ENCODE measurements at regions not wholly inside any gene's neighbourhood (a gene's known extent, or its start where the extent isn't known, plus 50 kb on each side); places are given as distances from the start of the nearest gene placed in this dataset.
A peak's percentile ranks its signal among the peaks of the same experiment; 100 is the strongest.
"Not testable (repeated sequence)": the region's sequence is repeated elsewhere in the genome, so short reads cannot be mapped to it uniquely, and the experiment has no call there.

DNA sequence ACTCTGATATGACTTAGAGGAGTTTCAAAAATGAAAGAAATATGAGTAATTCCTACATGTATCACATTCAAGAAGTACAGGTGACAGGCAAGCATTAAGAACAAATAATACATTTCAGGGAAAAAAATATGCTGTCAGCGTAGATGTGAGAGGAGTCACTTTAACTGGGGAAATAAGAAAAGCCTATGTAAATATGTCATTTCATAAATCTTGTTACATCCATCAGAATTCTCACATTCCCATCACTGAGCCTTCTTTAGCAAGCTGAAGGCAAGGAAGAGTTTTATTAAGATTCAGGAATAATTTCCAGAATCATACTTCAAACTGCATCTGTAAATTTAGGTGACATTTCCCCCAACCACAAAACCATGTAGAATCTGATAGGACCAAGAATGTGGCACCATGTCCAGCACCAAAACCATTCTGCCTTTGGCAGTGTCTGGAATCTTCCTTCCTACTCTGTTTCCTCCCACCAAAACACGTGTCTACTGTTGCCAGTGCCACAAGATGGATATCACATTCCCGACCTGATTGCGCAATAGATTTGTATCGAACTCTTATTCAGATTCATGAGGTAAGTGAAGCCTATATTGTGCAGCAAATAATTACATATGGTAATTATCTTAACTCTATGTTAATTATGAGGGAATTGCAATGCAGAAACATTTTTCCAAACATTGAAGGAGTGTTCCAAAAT, 690.9 kb downstream of the ISL1 start:
- no peak for ATAC-seq (ENCODE audit: low read depth in 2 of 2)
- Mint-ChIP-seq H3K36me3 (no peaks in the 10 kb centered on the region), H3K4me1 (no peaks in the 10 kb centered on the region), H3K27ac (no peak overlapping the region), H3K27me3 (no peaks in the 10 kb centered on the region), H3K4me3 (no peak overlapping the region), H3K9me3 (peaks cover 0 to 17% (median 6%) of the 10 kb centered on the region in 7 donors)
- no peak for DNase-seq

DNA sequence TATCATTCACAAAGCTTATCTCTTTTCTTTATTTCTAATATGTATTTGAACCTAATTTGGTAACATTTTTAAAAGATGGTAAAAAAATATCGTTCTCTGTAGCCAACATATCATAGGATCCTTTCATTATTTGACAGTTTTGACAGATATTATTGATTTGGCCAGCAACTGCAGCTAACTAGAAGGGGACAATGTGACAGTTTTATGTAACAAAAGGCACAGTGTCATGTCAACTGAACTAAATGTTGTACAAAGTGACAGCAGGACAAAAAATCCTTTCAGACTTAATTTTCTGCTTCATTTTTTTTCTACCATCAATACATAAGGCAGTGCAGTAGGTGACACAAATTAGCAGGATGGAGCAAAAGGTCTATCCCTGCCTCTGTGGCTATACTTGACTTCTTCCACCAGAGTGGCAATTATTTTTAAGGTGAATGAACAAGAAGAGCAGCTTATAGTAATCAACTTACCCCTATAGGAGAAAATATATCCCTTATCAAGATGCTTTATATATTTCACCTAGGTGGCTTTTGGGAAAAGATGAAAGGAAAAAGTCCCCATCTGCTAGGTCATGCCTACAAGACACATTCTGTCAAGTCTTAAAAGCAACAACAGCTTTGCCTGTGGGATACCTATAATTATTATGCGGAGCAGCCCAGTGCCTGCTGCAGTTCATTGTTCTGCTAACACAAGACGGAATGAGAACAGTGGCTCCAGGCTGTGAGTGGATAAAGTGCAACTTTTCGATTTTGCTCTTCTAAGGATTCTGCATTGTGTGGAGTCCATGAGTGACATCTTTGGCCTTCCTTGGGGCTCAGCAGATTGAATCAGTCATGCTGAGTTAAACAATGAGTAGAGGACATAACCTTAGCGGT, 694.9 kb downstream of the ISL1 start:
- Mint-ChIP-seq H3K36me3 (no peaks in the 10 kb centered on the region), H3K4me1 (no peaks in the 10 kb centered on the region), H3K27me3 (no peaks in the 10 kb centered on the region), H3K4me3 (no peak overlapping the region), H3K9me3 (peaks cover 0 to 13% (median 3%) of the 10 kb centered on the region in 7 donors), H3K27ac (no peak overlapping the region)
- DNase-seq, result no peak
- ATAC-seq (ENCODE audit: low read depth in 2 of 2), result no peak

DNA sequence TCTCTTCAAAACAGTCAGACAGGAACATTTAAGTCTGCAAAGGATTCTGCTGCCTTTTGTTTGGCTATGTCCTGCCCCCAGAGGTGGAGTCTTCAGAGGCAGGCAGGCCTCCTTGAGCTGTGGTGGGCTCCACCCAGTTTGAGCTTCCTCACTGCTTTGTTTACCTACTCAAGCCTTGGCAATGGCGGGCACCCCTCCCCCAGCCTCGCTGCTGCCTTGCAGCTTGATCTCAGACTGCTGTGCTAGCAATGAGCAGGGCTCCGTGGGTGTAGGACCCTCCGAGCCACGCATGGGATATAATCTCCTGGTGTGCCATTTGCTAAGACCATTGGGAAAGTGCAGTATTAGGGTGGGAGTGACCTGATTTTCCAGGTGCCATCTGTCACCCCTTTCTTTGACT, 685.4 kb upstream of the ITGA1 start:
- H3K27me3 Mint-ChIP-seq; H3K27ac Mint-ChIP-seq; H3K36me3 Mint-ChIP-seq; H3K4me3 Mint-ChIP-seq; H3K4me1 Mint-ChIP-seq; ATAC-seq (ENCODE audit: low read depth in 2 of 2); DNase-seq: not testable (repeated sequence)
- peaks cover 7 to 19% (median 13%) of the 10 kb centered on the region in 7 donors for H3K9me3 Mint-ChIP-seq

DNA sequence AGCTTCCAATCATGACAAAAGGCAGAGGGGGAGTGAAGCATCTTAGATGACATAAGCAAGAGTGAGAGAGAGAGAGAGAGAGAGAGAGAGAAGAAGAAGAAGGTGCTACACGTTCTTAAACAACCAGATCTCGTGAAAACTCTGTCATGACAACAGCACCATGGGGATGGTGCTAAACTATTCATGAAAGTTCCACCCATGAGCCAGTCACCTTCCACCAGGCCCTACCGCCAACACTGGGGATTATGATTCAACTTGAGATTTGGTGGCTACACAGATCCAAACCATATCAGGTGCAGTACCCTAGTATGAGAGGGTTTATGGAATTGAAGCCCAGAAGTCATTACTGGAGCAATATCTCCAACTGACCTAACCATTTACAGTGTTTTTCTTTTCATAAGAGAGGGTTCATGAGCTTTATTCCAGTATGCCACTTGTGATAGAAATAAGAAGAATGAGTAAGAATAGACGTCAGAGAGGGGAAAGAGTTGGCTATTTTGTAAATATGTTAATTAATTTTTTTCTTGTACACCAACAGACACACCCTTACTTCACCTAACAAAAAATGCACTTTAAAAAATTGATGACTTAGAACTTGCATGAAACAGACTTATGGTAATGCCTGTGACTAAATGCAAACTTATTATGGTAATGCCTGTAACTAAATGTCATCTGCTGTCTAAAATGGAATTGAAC, 680.4 kb upstream of the ITGA1 start:
- Mint-ChIP-seq H3K9me3 (peaks cover 0 to 22% (median 3%) of the 10 kb centered on the region in 7 donors), H3K4me1 (no peaks in the 10 kb centered on the region), H3K4me3 (no peak overlapping the region), H3K27ac (peak overlapping the region in 1 of 6 donors; percentile 5), H3K36me3 (no peaks in the 10 kb centered on the region), H3K27me3 (no peaks in the 10 kb centered on the region)
- DNase-seq (no peak), ATAC-seq (ENCODE audit: low read depth in 2 of 2) (no peak)

DNA sequence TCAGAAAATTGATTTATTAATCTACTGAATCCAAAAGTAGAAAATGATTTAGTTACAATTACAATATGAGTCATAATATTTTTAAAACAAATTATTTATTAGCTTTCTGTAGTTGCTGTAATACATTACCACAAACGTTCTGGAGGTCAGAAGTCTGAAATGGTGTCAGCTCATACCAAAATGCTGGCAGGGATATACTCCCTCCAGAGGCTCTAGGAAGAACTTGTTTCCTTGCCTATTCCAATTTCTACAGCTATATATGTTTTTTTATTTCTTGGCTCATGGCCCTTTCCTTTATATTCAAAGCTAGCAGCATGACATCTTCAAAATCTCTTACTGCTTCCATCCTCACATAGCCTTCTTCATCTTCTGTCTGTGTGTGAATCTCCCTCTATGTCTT, 667.9 kb upstream of the ITGA1 start:
- DNase-seq (no peak), ATAC-seq (ENCODE audit: low read depth in 2 of 2) (no peak)
- no peak overlapping the region for H3K4me3 Mint-ChIP-seq
- no peaks in the 10 kb centered on the region for H3K27me3 Mint-ChIP-seq
- no peak overlapping the region for H3K27ac Mint-ChIP-seq
- no peaks in the 10 kb centered on the region for H3K4me1 Mint-ChIP-seq
- H3K36me3 Mint-ChIP-seq, result no peaks in the 10 kb centered on the region
- H3K9me3 Mint-ChIP-seq, result peaks cover 0 to 12% (median 4%) of the 10 kb centered on the region in 7 donors

DNA sequence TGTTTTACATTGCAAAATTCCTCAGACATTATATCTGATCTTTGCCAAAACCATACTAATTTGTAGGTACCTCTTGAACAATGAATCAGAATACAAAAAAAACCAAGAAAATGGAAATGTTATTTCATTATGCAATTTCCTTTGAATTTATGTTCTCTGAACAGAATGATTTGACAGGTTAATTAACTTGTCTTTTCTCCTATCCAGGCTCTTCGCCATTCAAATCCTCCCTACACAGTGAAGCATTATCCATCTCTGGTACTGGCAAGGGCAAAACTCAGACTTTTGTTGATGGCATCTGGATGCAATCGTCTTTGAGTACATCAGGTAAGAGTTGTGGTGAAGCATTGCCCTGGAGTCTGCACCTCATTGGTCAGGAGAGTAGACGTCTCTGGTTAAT, 655.7 kb upstream of the ITGA1 start:
- ATAC-seq (ENCODE audit: low read depth in 2 of 2), result no peak
- Mint-ChIP-seq H3K4me1 (no peaks in the 10 kb centered on the region), H3K27ac (no peak overlapping the region), H3K36me3 (no peaks in the 10 kb centered on the region), H3K27me3 (no peaks in the 10 kb centered on the region), H3K9me3 (peaks cover 0 to 9% (median 2%) of the 10 kb centered on the region in 7 donors), H3K4me3 (no peak overlapping the region)
- no peak for DNase-seq

DNA sequence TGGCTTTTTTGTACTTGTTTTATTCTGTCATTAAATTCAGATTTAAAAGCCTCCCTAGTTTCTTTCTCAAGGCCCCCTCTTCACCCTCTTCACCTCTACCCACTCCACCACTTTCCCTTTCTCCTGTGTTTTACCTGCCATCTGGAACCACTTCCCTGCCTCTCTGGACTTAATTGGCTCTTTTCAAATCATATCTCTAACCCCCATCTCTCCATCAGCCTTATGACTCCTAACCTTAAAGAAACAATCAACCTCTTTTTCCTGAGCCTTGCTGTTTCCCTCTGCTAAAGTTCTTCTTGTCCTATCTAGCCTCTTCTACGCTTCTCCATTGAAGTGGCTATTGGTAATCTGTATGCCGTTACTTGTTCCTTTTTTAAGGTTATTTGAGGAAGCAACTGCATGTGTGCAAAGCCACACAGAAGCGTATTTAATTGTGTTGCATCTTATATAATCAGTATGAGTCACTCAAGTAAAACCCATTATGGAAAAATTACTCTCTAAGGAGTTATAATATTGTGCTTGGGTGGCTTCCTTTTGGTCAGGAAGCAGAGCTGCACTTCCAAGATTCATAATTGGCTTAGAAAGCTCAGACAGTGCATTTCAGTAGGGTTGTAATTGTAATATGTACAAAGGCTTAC, 653.6 kb upstream of the ITGA1 start:
- Mint-ChIP-seq H3K36me3 (no peaks in the 10 kb centered on the region), H3K4me3 (peak overlapping the region in 1 of 8 donors; percentile 49), H3K4me1 (no peaks in the 10 kb centered on the region), H3K27ac (no peak overlapping the region), H3K9me3 (peaks cover 0 to 9% (median under 1%) of the 10 kb centered on the region in 7 donors), H3K27me3 (no peaks in the 10 kb centered on the region)
- ATAC-seq (ENCODE audit: low read depth in 2 of 2) (no peak), DNase-seq (no peak)

DNA sequence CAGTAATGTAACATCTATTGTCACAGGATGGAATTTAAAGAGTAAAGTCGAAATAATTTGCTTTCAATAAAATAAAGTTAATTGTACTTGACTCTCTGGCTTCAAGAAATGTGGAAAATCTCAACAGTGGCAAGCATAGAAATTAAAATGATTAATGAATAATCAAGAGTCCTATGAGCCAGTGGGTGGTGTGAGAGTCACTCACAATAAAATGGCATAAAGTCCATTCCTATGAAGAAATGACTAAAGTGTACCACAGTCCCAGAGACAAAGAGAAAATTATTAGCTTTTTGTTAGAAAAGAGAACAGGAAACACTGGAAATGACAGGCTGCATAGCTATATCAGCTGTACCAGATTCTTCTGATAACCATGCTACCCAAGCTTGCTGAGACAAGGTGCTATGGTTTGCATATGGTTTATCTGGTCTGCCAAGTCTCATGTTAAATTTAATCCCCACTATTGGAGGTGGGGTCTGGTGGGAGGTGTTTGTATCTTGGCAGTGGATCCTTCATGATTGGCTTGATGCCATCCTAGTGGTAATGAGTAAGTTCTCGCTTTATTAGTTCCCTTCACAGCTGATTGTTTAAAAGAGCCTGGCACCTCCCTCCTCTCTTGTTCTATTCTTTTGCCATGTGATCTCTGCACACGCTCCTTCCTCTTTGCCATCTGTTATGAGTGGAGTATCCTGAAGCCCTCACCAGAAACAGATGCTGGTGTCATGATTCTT, 647.7 kb upstream of the ITGA1 start:
- Mint-ChIP-seq H3K27me3 (no peaks in the 10 kb centered on the region), H3K4me3 (no peak overlapping the region), H3K4me1 (no peaks in the 10 kb centered on the region), H3K36me3 (no peaks in the 10 kb centered on the region), H3K9me3 (peaks cover 0 to 7% (median 0%) of the 10 kb centered on the region in 7 donors), H3K27ac (no peak overlapping the region)
- DNase-seq (no peak), ATAC-seq (ENCODE audit: low read depth in 2 of 2) (no peak)

DNA sequence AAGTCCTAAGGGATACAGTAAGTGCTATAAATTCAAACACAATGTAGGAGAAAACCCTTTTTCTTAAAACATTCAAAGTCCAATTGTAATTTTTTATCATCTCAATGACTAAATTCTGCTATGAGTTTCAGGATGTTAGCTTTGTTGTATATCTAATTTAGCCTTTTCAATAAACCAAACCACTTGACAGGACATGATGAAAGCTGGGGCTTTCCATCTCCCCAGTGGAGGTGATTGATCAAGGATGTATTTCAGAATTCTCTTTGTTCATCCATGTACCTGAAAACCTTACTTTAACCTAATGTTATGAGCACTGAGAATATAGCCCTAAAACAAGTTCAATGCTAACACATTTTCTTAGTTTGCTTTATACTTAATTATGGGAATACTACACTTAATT, 639.0 kb upstream of the ITGA1 start:
- Mint-ChIP-seq H3K27me3 (no peaks in the 10 kb centered on the region), H3K4me3 (no peak overlapping the region), H3K27ac (no peak overlapping the region), H3K36me3 (no peaks in the 10 kb centered on the region), H3K4me1 (no peaks in the 10 kb centered on the region), H3K9me3 (peaks cover 0 to 3% (median 0%) of the 10 kb centered on the region in 7 donors)
- DNase-seq (no peak), ATAC-seq (ENCODE audit: low read depth in 2 of 2) (no peak)

DNA sequence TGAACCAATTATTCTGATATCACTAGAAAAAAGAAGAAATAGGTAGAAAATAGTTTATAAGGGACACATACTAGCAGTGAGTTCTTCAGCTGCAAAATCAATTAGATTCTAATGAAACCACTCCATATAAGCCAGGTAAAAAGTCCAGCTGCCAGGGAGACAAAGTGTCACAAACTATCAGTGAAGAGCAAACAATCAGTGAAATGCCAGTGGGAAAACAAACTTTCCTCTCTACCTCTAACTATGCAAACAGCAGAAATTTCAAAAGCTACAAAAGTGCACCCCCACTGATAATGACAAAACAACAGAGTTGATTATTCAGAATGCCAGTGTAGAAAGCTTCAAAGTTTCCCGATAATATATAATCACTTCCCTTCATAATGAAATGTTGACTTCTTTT, 637.2 kb upstream of the ITGA1 start:
- H3K36me3 Mint-ChIP-seq, result no peaks in the 10 kb centered on the region
- H3K4me1 Mint-ChIP-seq, result no peaks in the 10 kb centered on the region
- DNase-seq (no peak), ATAC-seq (ENCODE audit: low read depth in 2 of 2) (no peak)
- H3K4me3 Mint-ChIP-seq, result no peak overlapping the region
- no peaks in the 10 kb centered on the region for H3K27me3 Mint-ChIP-seq
- H3K27ac Mint-ChIP-seq, result no peak overlapping the region
- H3K9me3 Mint-ChIP-seq, result peaks cover 0 to 6% (median 0%) of the 10 kb centered on the region in 7 donors

DNA sequence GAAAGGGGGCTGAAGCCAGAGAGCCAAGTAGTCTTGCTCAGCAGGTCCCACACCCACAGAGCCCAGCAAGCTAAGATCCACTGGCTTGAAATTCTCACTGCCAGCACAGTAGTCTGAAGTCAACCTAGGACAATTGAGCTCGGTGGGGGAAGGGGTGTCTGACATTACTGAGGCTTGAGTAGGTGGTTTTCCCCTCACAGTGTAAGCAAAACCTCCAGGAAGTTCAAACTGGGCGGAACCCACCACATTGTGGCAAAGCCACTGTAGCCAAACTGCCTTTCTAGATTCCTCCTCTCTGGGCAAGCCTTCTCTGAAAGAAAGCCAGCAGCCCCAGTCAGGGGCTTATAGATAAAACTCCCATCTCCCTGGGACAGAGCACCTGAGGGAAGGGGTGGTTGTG, 630.9 kb upstream of the ITGA1 start:
- not testable (repeated sequence) for H3K4me1 Mint-ChIP-seq; H3K9me3 Mint-ChIP-seq; H3K4me3 Mint-ChIP-seq; H3K27ac Mint-ChIP-seq; H3K36me3 Mint-ChIP-seq; H3K27me3 Mint-ChIP-seq; DNase-seq; ATAC-seq (ENCODE audit: low read depth in 2 of 2)

DNA sequence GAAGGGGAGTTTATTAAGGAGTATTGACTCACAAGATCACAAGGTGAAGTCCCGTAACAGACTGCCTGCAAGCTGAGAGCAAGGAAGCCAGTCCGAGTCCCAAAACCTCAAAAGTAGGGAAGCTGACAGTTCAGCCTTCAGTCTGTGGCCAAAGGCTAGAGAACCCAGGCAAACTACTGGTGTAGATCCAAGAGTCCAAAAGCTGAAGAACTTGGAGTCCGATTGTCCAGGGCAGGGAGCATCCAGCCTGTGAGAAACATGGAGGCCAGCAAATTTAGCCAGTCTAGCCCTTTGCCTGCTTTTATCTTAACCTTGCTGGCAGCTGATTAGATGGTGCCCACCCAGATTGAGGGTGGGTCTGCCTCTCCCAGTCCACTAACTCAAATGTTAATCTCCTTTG, 621.9 kb upstream of the ITGA1 start:
- not testable (repeated sequence) for H3K27me3 Mint-ChIP-seq; H3K27ac Mint-ChIP-seq; ATAC-seq (ENCODE audit: low read depth in 2 of 2); H3K4me1 Mint-ChIP-seq; DNase-seq; H3K4me3 Mint-ChIP-seq; H3K36me3 Mint-ChIP-seq
- H3K9me3 Mint-ChIP-seq, result peaks cover 0 to 16% (median 2%) of the 10 kb centered on the region in 7 donors

DNA sequence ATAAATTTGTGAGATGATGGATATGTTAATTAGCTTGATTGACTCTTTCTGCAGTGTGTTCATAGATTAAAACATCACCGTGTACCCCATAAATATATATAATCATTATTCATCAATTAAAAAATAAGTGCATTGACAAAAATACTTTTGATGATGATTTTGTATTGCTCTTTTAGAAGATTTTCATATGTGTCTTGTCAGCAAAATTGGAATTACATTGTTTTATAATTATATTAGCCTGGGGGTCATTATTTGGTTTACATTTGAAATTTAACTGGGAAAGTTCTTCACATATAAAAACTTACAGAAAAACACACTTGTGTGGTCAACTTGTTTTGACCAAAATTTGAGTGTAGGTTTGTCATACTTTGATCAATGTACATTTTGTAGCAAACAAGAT, 614.6 kb upstream of the ITGA1 start:
- H3K4me1 Mint-ChIP-seq, result no peaks in the 10 kb centered on the region
- no peak overlapping the region for H3K4me3 Mint-ChIP-seq
- no peaks in the 10 kb centered on the region for H3K27me3 Mint-ChIP-seq
- no peaks in the 10 kb centered on the region for H3K36me3 Mint-ChIP-seq
- H3K9me3 Mint-ChIP-seq, result peaks cover 0 to 12% (median 1%) of the 10 kb centered on the region in 7 donors
- no peak overlapping the region for H3K27ac Mint-ChIP-seq
- ATAC-seq (ENCODE audit: low read depth in 2 of 2) (no peak), DNase-seq (no peak)

Data from naive B cell (primary cell).